ENCODE measurements at regions not wholly inside any gene's neighbourhood (a gene's known extent, or its start where the extent isn't known, plus 50 kb on each side); places are given as distances from the start of the nearest gene placed in this dataset.

- DNase-seq = no peak
Observed at GRCh38 chr12:60148831-60149230, 553.0 kb downstream of the SLC16A7 start.

- DNase-seq = no peak
Observed at GRCh38 chr12:60152756-60153155, 556.9 kb downstream of the SLC16A7 start.

- DNase-seq = no peak
Observed at GRCh38 chr12:60159761-60160160, 563.9 kb downstream of the SLC16A7 start.

- no peak for DNase-seq
Observed at GRCh38 chr12:60162988-60163720, 567.3 kb downstream of the SLC16A7 start.

GRCh38 chr12:60165781-60166180 is 570.0 kb downstream of the SLC16A7 start:
- DNase-seq = no peak

GRCh38 chr12:60168441-60168840 is 572.6 kb downstream of the SLC16A7 start:
- DNase-seq = no peak

- DNase-seq = no peak
Observed at GRCh38 chr12:60169904-60170303, 574.1 kb downstream of the SLC16A7 start.

- no peak for DNase-seq
Observed at GRCh38 chr12:60172266-60173211, 576.7 kb downstream of the SLC16A7 start.

GRCh38 chr12:60173224-60174170 is 577.7 kb downstream of the SLC16A7 start:
- no peak for DNase-seq

- no peak for DNase-seq
Observed at GRCh38 chr12:60174476-60174875, 578.6 kb downstream of the SLC16A7 start.

- DNase-seq = no peak
Observed at GRCh38 chr12:60174941-60175340, 579.1 kb downstream of the SLC16A7 start.

- no peak for DNase-seq
Observed at GRCh38 chr12:60176891-60177290, 581.1 kb downstream of the SLC16A7 start.

GRCh38 chr12:60180298-60180697 is 584.5 kb downstream of the SLC16A7 start:
- DNase-seq = no peak

GRCh38 chr12:60182354-60182753 is 586.5 kb downstream of the SLC16A7 start:
- DNase-seq = no peak

- no peak for DNase-seq
Observed at GRCh38 chr12:60184096-60184495, 588.3 kb downstream of the SLC16A7 start.

GRCh38 chr12:60185060-60185459 is 589.2 kb downstream of the SLC16A7 start:
- DNase-seq = no peak

GRCh38 chr12:60191271-60191670 is 595.4 kb downstream of the SLC16A7 start:
- no peak for DNase-seq

GRCh38 chr12:60191676-60192359 is 596.0 kb downstream of the SLC16A7 start:
- DNase-seq = no peak

- DNase-seq = no peak
Observed at GRCh38 chr12:60194678-60195077, 598.8 kb downstream of the SLC16A7 start.

GRCh38 chr12:60195483-60195882 is 599.7 kb downstream of the SLC16A7 start:
- no peak for DNase-seq

- DNase-seq = no peak
Observed at GRCh38 chr12:60196366-60196765, 600.5 kb downstream of the SLC16A7 start.

GRCh38 chr12:60197589-60197988 is 601.8 kb downstream of the SLC16A7 start:
- DNase-seq = no peak

Data from activated naive CD4-positive, alpha-beta T cell treated with Interleukin-2 at 50 U/mL for 16 hours (primary cell).